SIG-M5 treated with dmso at 0.1 percent for 504 hours (cell line): ENCODE measurements at regions not wholly inside any gene's neighbourhood (a gene's known extent, or its start where the extent isn't known, plus 50 kb on each side); places are given as distances from the start of the nearest gene placed in this dataset.

Experiments used
- DNase-seq: peaks from one replicate; lab custom pipeline; 2025; ENCODE audit not compliant: unreplicated experiment; lab: John Stamatoyannopoulos, UW

DNA sequence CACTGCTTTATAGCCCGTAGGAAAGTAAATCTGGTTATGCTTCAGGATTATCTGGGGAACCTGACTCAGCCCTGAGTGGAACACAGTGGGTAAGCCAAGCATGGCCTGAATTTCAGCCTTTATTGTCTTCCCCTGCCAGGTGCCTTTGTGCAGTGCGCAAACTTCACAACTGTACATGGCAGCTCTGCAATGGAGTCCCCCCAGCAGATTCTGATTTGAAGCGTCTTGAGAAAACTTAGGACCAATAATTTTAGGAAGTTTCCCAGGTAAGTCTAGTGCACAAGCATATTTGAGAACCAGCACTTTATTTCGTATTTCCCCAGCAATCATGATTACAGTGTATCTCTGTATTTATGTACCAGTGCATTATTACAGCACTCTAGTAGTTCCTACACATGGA is 112.1 kb upstream of the ARL4C start:
- DNase-seq, result no peak

GRCh38 chr2:234607691-234608090 is 110.8 kb upstream of the ARL4C start:
- no peak for DNase-seq

- DNase-seq, result no peak
Measured at GRCh38 chr2:234606896-234607295, 110.0 kb upstream of the ARL4C start.

DNA sequence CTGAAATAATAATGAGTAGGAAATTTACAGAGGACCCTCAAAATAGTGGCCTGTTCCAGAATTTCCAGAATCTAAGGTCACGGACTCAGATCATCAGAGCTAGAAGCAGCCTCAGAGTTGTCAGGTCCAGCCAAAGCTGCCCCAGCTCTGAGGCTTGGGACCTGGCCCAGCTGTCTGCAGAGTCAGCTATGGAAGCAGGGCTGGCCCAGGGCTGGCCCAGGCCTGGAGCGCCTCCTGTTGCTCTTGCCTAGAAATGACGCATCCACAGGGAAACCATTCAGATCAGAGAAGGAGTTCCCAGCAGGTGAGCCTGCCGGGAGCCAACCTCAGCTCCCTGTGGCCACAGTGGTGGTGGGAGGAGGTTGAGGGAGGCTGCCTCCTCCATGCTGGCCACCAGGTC is 106.7 kb upstream of the ARL4C start:
- DNase-seq, result no peak

GRCh38 chr2:234601213-234601612 is 104.3 kb upstream of the ARL4C start:
- DNase-seq, result no peak

DNA sequence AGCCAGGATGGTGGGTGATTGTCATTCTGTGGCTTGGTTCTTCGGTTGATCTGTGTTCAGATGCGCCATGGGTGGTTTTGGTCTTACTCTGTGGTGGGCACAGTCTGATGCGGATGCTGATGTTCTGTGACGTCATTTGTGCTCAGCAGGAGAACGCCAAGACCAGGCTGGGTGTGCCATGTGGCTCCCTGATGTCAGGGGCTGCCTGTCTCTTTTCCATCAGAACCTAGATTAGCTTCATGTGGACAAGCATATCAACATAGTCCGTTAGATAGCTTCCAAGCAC is 100.6 kb upstream of the ARL4C start:
- DNase-seq, result no peak

DNA sequence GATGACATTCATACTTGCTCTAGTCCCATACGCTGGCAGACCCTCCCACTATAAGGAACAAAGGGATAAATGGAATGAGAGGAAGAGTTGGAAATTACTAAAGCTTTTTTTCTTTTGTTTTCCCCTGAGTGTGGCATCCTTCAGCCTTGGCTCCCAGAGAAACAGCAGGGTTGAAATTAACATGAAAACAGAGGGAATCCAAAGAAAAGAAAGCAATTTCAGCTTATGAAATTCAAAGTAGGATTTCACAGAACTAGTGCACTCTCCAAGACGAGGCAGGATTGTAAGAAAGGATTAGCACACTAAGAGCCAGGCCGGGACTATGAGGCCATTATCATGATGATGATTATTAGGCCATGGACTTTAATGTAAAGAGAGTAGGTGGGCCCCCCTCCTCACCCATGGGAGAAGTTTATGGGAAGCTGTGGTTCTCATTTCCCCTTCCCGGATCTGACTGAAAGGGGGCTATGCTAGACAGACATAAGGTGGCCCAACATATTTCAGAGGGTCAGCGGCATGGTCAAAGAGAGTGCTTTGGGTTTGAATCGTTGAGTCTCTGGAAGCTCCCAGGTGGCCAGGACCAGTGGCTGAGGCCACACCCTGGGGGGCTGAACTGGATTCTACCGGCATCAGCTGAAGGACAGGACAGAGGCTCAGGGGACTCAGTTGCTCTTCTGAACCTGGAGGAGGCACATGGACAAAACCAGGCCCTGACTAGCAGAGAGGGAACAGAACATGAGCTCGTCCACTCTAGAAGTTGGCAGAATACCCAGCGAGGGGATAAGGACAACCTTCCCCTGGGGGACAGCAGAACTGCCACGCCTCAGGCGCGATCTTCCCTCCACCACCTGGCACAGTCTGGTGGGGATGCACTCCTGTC is 100.1 kb upstream of the ARL4C start:
- no peak for DNase-seq

DNA sequence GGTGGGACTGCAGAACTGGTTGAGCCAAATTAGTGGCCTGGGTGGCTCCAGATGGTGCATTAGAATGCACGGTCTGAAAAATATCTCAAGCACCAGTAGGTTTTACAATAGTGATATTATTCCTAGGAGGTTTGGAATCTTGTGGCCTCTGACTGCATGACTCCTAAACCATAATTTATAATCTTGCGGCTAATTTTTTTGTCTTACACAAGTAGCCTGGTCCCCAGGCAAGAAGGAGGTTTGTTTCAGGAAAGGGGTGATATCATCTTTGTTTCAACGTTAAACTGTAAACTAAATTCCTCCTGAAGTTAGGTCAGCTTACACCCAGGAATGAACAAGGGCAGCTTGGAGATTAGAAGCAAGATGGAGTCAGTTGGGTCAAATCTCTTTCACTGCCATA is 98.9 kb upstream of the ARL4C start:
- no peak for DNase-seq

- DNase-seq, result no peak
Measured at GRCh38 chr2:234594715-234595114, 97.8 kb upstream of the ARL4C start.

DNA sequence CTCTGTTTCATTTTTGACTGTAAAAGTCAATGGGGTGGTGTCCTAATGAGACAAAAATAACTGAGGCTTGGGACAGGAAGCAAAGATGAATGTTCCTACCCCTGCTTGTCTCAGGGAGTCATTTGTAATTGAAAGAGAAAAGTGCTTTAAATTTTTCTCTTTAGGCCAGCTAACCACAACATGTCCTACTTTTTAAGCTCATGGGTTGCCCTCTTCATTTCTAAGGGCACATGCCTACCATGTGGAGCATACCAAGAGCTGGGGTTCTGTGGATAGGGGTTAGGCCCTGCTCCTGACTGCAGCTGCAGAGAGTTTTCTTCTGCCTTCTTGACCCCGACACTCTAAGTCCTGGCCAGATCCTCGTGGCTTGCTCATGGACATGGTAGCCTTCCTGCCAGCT is 96.8 kb upstream of the ARL4C start:
- DNase-seq, result no peak

- no peak for DNase-seq
Measured at GRCh38 chr2:234592541-234592940, 95.7 kb upstream of the ARL4C start.

- DNase-seq, result no peak
Measured at GRCh38 chr2:234590076-234590475, 93.2 kb upstream of the ARL4C start.

DNA sequence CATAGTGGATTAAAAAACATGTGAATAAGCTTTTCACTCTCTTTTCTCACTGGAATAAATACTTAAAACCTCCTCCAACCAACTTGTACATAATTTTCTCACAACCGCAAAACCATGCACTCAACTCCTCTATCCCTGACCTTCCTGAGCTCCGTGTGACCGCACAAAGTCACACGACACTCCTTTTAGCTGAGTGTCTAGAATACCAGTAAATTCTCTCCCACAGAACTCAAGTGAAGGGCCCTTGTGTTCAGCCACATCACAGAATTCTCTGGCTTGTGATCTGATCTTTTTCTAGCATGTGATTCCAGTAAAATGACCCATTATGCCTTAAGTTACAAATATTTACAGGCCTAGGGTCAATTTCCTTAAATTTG is 91.2 kb upstream of the ARL4C start:
- DNase-seq, result no peak

GRCh38 chr2:234587341-234588053 is 90.6 kb upstream of the ARL4C start:
- DNase-seq, result no peak

DNA sequence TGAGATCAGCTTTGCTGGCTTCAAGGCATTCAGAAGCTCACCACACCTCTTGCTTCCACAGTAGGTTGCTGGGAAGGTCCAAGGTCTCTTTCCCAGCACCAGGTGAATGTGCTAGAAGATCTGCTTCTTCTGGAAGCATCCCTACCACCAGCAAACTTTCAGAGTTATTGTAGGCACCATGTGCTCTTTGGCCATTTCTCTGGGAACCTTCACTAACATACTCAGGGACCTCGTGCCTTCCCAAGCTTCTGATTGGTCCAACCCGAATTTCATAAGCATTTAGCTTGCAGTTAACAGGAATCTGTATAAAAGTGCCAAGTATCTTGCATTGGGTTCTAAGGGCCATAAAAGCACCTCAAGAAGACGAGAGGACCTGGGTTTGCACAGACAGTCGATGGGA is 86.5 kb upstream of the ARL4C start:
- no peak for DNase-seq

DNA sequence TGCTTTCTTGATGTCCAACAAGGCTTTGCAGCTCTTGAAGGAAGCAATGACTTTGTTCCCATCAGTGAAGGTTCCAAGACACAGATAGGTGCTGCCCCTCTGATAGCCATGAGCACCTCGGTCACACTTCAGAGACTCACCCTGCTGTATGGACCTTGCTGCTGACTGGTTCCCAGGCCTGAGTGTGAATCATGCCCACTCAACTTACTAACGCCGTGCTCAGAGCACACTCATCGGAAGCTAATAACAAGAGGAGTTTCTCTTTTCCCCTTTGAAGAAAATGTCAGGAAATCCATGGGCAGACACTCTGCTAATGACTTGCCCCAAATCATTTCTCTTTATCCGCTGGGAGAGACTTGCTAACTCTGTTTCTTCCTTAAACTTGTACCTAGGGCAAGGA is 83.8 kb upstream of the ARL4C start:
- DNase-seq, result no peak

- DNase-seq, result no peak
Measured at GRCh38 chr2:234579231-234579962, 82.5 kb upstream of the ARL4C start.

- no peak for DNase-seq
Measured at GRCh38 chr2:234578389-234578788, 81.5 kb upstream of the ARL4C start.

- no peak for DNase-seq
Measured at GRCh38 chr2:234577191-234577590, 80.3 kb upstream of the ARL4C start.

- DNase-seq, result peak; percentile 69
Measured at GRCh38 chr2:234571620-234572407, 74.9 kb upstream of the ARL4C start.

DNA sequence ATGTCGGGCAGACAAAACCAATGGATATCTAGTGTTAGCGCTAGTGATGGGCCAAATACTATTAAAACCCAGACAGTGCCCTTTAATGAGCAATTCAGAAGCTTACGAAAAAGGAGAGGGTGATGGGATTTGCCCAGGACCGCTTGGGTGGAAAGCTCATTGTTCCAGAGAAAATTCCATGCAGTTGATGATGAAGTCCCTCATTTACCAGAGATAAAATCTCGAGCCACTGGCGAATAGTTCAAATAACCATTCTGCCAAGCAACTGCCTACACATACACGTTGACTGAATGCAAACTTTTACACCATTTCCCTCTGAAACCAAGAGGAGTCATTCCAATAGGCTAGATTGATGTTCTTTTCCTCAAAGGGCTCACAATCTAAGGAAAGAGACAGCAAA is 73.6 kb upstream of the ARL4C start:
- no peak for DNase-seq
